Left ventricle myocardium inferior (tissue), 1 donor: ENCODE measurements at regions not wholly inside any gene's neighbourhood (a gene's known extent, or its start where the extent isn't known, plus 50 kb on each side); places are given as distances from the start of the nearest gene placed in this dataset.

Experiments used
- DNase-seq: peaks from one replicate; pipeline ENCODE4 v3.0.0-alpha.2; 2020
- H3K27ac ChIP-seq: fragments of 200-600 bp; replicated peaks from 2 replicates; pipeline ENCODE4 v1.8.0; 2021
- H3K27me3 ChIP-seq: fragments of 200-600 bp; 2 replicates; pipeline ENCODE4 v1.8.0; 2021; ENCODE audit warnings: low read depth
- H3K36me3 ChIP-seq: fragments of 200-600 bp; 2 replicates; pipeline ENCODE4 v1.8.0; 2021
- H3K4me1 ChIP-seq: fragments of 200-600 bp; 2 replicates; pipeline ENCODE4 v1.8.0; 2021
- H3K4me3 ChIP-seq: fragments of 200-600 bp; 2 replicates; pipeline ENCODE4 v1.8.0; 2021; ENCODE audit warnings: mild to moderate bottlenecking, moderate library complexity
- H3K9me3 ChIP-seq: fragments of 200-600 bp; replicated peaks from 2 replicates; pipeline ENCODE4 v1.8.0; 2021
- CTCF ChIP-seq: fragments of 200-600 bp; IDR thresholded peaks from 2 replicates; pipeline ENCODE4 v1.8.0; 2021; ENCODE audit warnings: antibody characterized with exemption, mild to moderate bottlenecking, borderline replicate concordance
- intact Hi-C: fragments of 100-400 bp; cut with micrococcal nuclease; formaldehyde crosslinking; loops from one replicate; pipeline ENCODE4 v1.11.0; 2022
- donor health status: DM: no; HTN: yes; CAD: no; lungs with severe emphysema.

DNA sequence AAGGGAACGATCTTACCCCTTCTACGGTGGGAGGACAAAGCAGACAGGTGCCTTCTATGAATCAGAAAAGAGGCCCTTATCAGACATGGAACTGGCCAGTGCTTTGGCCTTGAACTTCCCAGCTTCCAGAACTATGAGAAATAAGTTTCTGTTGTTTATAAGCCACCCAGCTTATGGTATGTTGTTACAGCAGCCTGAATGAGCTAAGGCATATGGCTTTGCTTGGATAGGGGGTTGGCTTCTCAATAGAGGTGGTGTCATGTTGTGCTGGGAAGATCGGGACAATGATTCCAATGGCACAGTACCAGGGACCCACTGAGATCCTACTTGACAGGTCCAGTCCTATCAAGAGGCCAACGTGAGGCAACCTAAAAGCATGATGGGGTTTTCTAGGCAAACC is 183.4 kb upstream of the BMPER start:
- no peak for DNase-seq
- H3K9me3 ChIP-seq, result peaks cover 7% of the 10 kb centered on the region
- intact Hi-C loops, result no loop called here
- peaks cover 5% of the 10 kb centered on the region for H3K27me3 ChIP-seq
- no peak for TF ChIP-seq CTCF
- H3K4me1 ChIP-seq, result peaks cover 34% of the 10 kb centered on the region
- H3K4me3 ChIP-seq, result no peak overlapping the region
- no peaks in the 10 kb centered on the region for H3K36me3 ChIP-seq
- no peak overlapping the region for H3K27ac ChIP-seq

DNA sequence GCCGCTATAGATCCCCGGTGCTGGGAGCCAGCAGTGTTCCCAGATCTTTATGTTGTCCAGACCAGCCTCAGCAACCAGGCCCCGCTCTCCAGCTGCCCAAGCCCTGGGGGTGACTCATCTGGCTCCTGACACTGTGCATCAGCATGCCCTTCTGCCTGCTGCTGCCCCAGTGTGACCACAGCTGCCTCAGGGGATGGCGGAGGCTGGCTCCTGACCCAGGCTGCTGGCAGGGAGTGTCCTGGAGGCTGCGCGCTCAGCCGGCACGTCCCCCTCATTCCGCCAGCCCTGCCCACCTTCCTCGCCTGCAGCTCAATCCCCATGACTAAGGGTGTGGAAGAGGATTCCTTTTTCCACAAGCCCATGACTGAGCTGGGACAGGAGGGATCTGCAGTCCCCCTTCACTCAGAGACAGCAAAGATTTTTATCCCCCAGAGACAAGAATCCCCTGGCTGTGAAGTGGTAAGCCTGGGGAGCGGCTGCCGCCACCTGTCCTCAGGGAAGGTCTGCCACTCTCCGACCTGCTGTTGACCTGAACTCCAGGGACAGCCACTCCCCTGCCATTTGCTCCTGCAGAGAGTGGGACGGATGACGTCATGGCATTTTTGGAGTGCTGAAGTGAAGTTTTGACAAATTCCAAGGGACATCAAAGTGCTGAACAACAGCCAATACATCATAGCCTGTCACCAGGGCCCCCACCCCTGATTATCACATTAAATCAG is 182.8 kb upstream of the BMPER start:
- DNase-seq, result no peak
- H3K27ac ChIP-seq, result no peak overlapping the region

GRCh38 chr7:33724201-33724600 is 181.1 kb upstream of the BMPER start:
- Histone ChIP-seq H3K4me3 (no peak overlapping the region), H3K27me3 (peaks cover 5% of the 10 kb centered on the region), H3K9me3 (peaks cover 7% of the 10 kb centered on the region), H3K36me3 (no peaks in the 10 kb centered on the region), H3K27ac (no peak overlapping the region), H3K4me1 (peaks cover 29% of the 10 kb centered on the region)
- DNase-seq, result no peak
- TF ChIP-seq CTCF, result no peak
- intact Hi-C loops, result no loop called here

More for the DNA sequence above, 182.8 kb upstream of the BMPER start:
- Histone ChIP-seq H3K36me3 (no peaks in the 10 kb centered on the region), H3K4me3 (no peak overlapping the region), H3K4me1 (peaks cover 38% of the 10 kb centered on the region), H3K9me3 (peaks cover 7% of the 10 kb centered on the region), H3K27me3 (peaks cover 5% of the 10 kb centered on the region)
- intact Hi-C loops, result no loop called here
- no peak for TF ChIP-seq CTCF

DNA sequence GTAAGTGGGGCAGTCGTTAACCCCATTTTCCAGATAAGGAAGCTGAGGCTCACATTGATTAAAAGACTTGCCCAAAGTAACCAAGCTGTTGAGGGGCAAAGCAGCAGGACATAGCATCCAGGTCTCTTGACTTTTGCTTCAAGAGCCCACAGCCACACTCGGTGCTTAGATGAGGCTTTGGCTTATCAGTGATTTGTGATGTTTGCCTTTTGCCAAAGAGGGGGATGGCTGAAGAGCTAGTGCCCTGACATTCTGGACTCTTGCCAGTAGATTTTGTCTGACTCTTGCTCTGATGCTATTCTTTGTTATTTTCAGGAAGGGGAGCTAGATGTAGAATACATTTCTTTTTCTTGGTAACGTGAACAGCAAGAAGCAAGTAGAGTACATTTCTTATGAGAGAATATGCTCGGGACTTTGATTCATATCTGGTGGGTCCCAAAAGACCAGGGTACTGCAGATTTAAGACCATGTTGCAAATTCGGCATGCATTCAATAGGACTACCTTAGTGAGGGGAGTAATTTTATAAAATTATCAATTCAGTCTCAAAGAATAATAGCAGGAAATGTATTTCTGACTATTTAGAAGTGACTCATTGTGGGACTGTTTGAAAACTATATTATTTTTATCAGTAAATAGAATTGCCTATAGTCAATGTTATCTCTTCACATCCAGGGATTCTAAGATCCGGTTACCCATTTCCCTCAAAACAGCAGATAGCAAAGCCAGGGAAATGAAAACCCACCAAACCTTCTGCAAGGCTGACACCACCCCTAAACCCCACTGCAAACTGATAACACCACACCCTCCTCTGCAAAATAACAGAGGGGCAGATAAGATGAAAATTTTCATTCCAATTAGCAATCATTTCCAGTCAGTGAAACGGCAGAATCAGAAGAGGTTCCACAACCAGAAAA is 180.0 kb upstream of the BMPER start:
- no peak for DNase-seq
- Histone ChIP-seq H3K4me1 (peaks cover 23% of the 10 kb centered on the region), H3K4me3 (no peak overlapping the region), H3K27me3 (peaks cover 5% of the 10 kb centered on the region), H3K9me3 (peaks cover 2% of the 10 kb centered on the region), H3K36me3 (no peaks in the 10 kb centered on the region), H3K27ac (peak overlapping the region; percentile 21)
- TF ChIP-seq CTCF, result no peak
- intact Hi-C loops, result no loop called here

DNA sequence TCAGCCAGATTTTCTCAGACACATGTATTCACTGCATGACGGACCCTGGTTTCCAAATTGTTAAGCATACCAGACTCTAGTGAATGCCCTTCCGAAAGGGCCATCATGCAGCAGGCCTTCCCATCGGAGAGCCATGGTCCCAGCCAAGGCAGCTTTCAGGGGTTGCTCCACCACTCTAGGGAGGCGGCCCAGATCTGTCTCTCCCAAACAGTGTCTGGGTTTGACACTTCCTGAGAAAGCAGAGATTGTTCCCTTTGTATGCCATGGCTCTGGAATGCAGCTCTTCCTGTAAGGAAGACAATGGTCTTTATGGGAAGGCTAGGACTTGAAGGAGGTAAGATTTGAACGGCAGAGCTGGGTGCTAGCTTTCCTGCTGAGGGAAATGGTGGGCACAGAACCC is 178.8 kb upstream of the BMPER start:
- Histone ChIP-seq H3K27me3 (peaks cover 5% of the 10 kb centered on the region), H3K36me3 (no peaks in the 10 kb centered on the region), H3K27ac (peak overlapping the region; percentile 51), H3K4me1 (peaks cover 23% of the 10 kb centered on the region), H3K4me3 (no peak overlapping the region), H3K9me3 (no peaks in the 10 kb centered on the region)
- DNase-seq, result no peak
- intact Hi-C loops, result no loop called here
- TF ChIP-seq CTCF, result no peak
